H9 (cell line): ENCODE measurements at regions not wholly inside any gene's neighbourhood (a gene's known extent, or its start where the extent isn't known, plus 50 kb on each side); places are given as distances from the start of the nearest gene placed in this dataset.

Source experiments
- DNase-seq: peaks from one replicate; pipeline ENCODE4 v3.0.0-alpha.2; 2017
- H2AFZ ChIP-seq: one replicate; pipeline ENCODE4 v1.6.1; 2013; ENCODE audit warnings: mild to moderate bottlenecking, low read length, control low read depth, moderate library complexity
- H2AK5ac ChIP-seq: 2 replicates; pipeline ENCODE4 v1.6.1; 2013; ENCODE audit warnings: low read length, control low read depth, mixed read lengths; ENCODE audit not compliant: insufficient read length
- H2BK120ac ChIP-seq: one replicate; pipeline ENCODE4 v1.6.1; 2013; ENCODE audit warnings: low read depth, mild to moderate bottlenecking, low read length, control low read depth, inconsistent platforms; ENCODE audit not compliant: poor library complexity, severe bottlenecking
- H2BK12ac ChIP-seq: 2 replicates; pipeline ENCODE4 v1.6.1; 2013; ENCODE audit warnings: low read length, control low read depth, mixed read lengths, low read depth; ENCODE audit not compliant: insufficient read length
- H2BK15ac ChIP-seq: 2 replicates; pipeline ENCODE4 v1.6.1; 2013; ENCODE audit warnings: low read depth, low read length, control low read depth
- H2BK20ac ChIP-seq: one replicate; pipeline ENCODE4 v1.6.1; 2013; ENCODE audit warnings: low read depth, mild to moderate bottlenecking, low read length, control low read depth, inconsistent platforms; ENCODE audit not compliant: poor library complexity, severe bottlenecking
- H2BK5ac ChIP-seq: 2 replicates; pipeline ENCODE4 v1.6.1; 2013; ENCODE audit warnings: low read length, control low read depth, mixed read lengths; ENCODE audit not compliant: insufficient read length
- H3K14ac ChIP-seq: 2 replicates; pipeline ENCODE4 v1.6.1; 2013; ENCODE audit warnings: low read length, control low read depth; ENCODE audit not compliant: insufficient read depth
- H3K18ac ChIP-seq: 2 replicates; pipeline ENCODE4 v1.6.1; 2013; ENCODE audit warnings: low read depth, mild to moderate bottlenecking, mixed read lengths, low read length, control low read depth; ENCODE audit not compliant: insufficient read length
- H3K23ac ChIP-seq: 2 replicates; pipeline ENCODE4 v1.6.1; 2013; ENCODE audit warnings: low read length, control low read depth, mixed read lengths, low read depth; ENCODE audit not compliant: insufficient read length
- H3K23me2 ChIP-seq: 2 replicates; pipeline ENCODE4 v1.6.1; 2013; ENCODE audit warnings: low read depth, mild to moderate bottlenecking, mixed read lengths, low read length, control low read depth; ENCODE audit not compliant: insufficient read length, poor library complexity, severe bottlenecking
- H3K27ac ChIP-seq: 2 replicates; pipeline ENCODE4 v1.5.1; 2013; ENCODE audit warnings: low read length, control low read depth, mixed read lengths, low read depth; ENCODE audit not compliant: insufficient read length
- H3K27me3 ChIP-seq: 2 replicates; pipeline ENCODE4 v1.6.1; 2013; ENCODE audit warnings: low read length, control low read depth, inconsistent platforms; ENCODE audit not compliant: insufficient read depth
- H3K4ac ChIP-seq: 2 replicates; pipeline ENCODE4 v1.6.1; 2013; ENCODE audit warnings: low read depth, mild to moderate bottlenecking, control low read depth, inconsistent platforms, low read length, moderate library complexity
- H3K4me1 ChIP-seq: 2 replicates; pipeline ENCODE4 v1.6.1; 2013; ENCODE audit warnings: low read length, control low read depth, inconsistent platforms; ENCODE audit not compliant: insufficient read depth
- H3K4me2 ChIP-seq: 2 replicates; pipeline ENCODE4 v1.6.1; 2013; ENCODE audit warnings: low read length, control low read depth, mixed read lengths; ENCODE audit not compliant: insufficient read length, insufficient read depth
- H3K56ac ChIP-seq: 2 replicates; pipeline ENCODE4 v1.6.1; 2013; ENCODE audit warnings: low read depth, mild to moderate bottlenecking, mixed read lengths, low read length, control low read depth; ENCODE audit not compliant: insufficient read length
- H3K79me1 ChIP-seq: 2 replicates; pipeline ENCODE4 v1.6.1; 2013; ENCODE audit warnings: low read depth, mild to moderate bottlenecking, moderate library complexity, low read length, control low read depth, inconsistent platforms; ENCODE audit not compliant: insufficient read depth, poor library complexity, severe bottlenecking
- H3K79me2 ChIP-seq: 2 replicates; pipeline ENCODE4 v1.6.1; 2013; ENCODE audit warnings: low read length, control low read depth, inconsistent platforms; ENCODE audit not compliant: insufficient read depth
- H3K9ac ChIP-seq: 2 replicates; pipeline ENCODE4 v1.6.1; 2013; ENCODE audit warnings: low read length, control low read depth, mixed read lengths; ENCODE audit not compliant: insufficient read length; ENCODE audit errors: extremely low read depth
- H3K9me3 ChIP-seq: one replicate; pipeline ENCODE4 v1.6.1; 2013; ENCODE audit warnings: low read depth, low read length, inconsistent platforms; ENCODE audit not compliant: control insufficient read depth
- H3T11ph ChIP-seq: one replicate; pipeline ENCODE4 v1.6.1; 2013; ENCODE audit warnings: mild to moderate bottlenecking, low read length, control low read depth, inconsistent platforms
- H4K20me1 ChIP-seq: one replicate; pipeline ENCODE4 v1.6.1; 2013; ENCODE audit not compliant: control insufficient read depth, insufficient read length, insufficient read depth
- H4K5ac ChIP-seq: 2 replicates; pipeline ENCODE4 v1.6.1; 2013; ENCODE audit warnings: low read depth, mild to moderate bottlenecking, mixed read lengths, low read length, control low read depth; ENCODE audit not compliant: insufficient read length
- H4K8ac ChIP-seq: replicated peaks from 2 replicates; pipeline ENCODE4 v1.6.1; 2013; ENCODE audit warnings: low read length, control low read depth, mixed read lengths, low read depth; ENCODE audit not compliant: insufficient read length
- H4K91ac ChIP-seq: 2 replicates; pipeline ENCODE4 v1.6.1; 2013; ENCODE audit warnings: low read depth, mild to moderate bottlenecking, moderate library complexity, mixed read lengths, low read length, control low read depth; ENCODE audit not compliant: insufficient read length
- H3K27ac Mint-ChIP-seq, 3 experiments: 2 replicates in 2 of 3; 3 replicates in 1 of 3; pipeline ENCODE4 v1.8.0; 2020 to 2021; ENCODE audit warnings: mixed read lengths in 3 of 3, mild to moderate bottlenecking in 1 of 3, moderate library complexity in 1 of 3
- H3K27me3 Mint-ChIP-seq: 2 replicates; pipeline ENCODE4 v1.8.0; 2021; ENCODE audit warnings: low read depth, mild to moderate bottlenecking, moderate library complexity, mixed read lengths
- H3K36me3 Mint-ChIP-seq, 3 experiments: 2 replicates in 2 of 3; 3 replicates in 1 of 3; pipeline ENCODE4 v1.8.0; 2020 to 2021; ENCODE audit warnings: low read depth in 3 of 3, mixed read lengths in 3 of 3; ENCODE audit not compliant: insufficient read depth in 1 of 3
- H3K4me1 Mint-ChIP-seq, 2 experiments: 2 replicates each; pipeline ENCODE4 v1.8.0; 2020; ENCODE audit warnings: mixed read lengths in 2 of 2
- H3K4me3 Mint-ChIP-seq, 2 experiments: 2 replicates in 1 of 2; 3 replicates in 1 of 2; pipeline ENCODE4 v1.8.0; 2020 to 2021; ENCODE audit warnings: mild to moderate bottlenecking in 2 of 2, mixed read lengths in 2 of 2, moderate library complexity in 1 of 2
- H3K9me3 Mint-ChIP-seq, 2 experiments: 2 replicates in 1 of 2; 3 replicates in 1 of 2; pipeline ENCODE4 v1.8.0; 2020; ENCODE audit warnings: mild to moderate bottlenecking in 2 of 2, mixed read lengths in 2 of 2, moderate library complexity in 1 of 2
- CTCF ChIP-seq: fragments of 200-600 bp; sonication (generic); conservative IDR thresholded peaks from 3 replicates; pipeline ENCODE4 v1.8.0; 2021; ENCODE audit warnings: antibody characterized with exemption, mild to moderate bottlenecking
- WGBS: extraction: QIAGEN DNeasy Blood & Tissue Kit; methylation state at CpG from one replicate; pipeline ENCODE4 v1.1.7; 2013; ENCODE audit warnings: missing lambda C conversion rate, low lambda C conversion rate, mixed read lengths; ENCODE audit not compliant: insufficient read length; ENCODE audit errors: extremely low coverage; 5-methylcytosine and 5-hydroxymethylcytosine counted together

GRCh38 chr2:172344159-172344558, 83.2 kb upstream of the ITGA6 start:
- no peak overlapping the region for H2BK15ac ChIP-seq
- DNase-seq: no peak
- no peaks in the 10 kb centered on the region for H3K23me2 ChIP-seq
- no peaks in the 10 kb centered on the region for H3K27me3 ChIP-seq
- H3K27ac ChIP-seq: no peak overlapping the region
- TF ChIP-seq CTCF: no peak
- H3K4me2 ChIP-seq: no peak overlapping the region
- no peak overlapping the region for H3K27ac Mint-ChIP-seq
- no peak overlapping the region for H2AFZ ChIP-seq
- no peak overlapping the region for H3K9ac ChIP-seq
- H3K9me3 Mint-ChIP-seq: peaks cover 27 to 31% of the 10 kb centered on the region in 2 experiments
- no peak overlapping the region for H4K5ac ChIP-seq
- no peak overlapping the region for H2BK5ac ChIP-seq
- H3K27me3 Mint-ChIP-seq: peaks cover 13% of the 10 kb centered on the region
- H3K14ac ChIP-seq: no peak overlapping the region
- no peak overlapping the region for H4K8ac ChIP-seq
- no peak overlapping the region for H3K23ac ChIP-seq
- no peak overlapping the region for H2BK12ac ChIP-seq
- no peak overlapping the region for H3K4ac ChIP-seq
- H3K36me3 Mint-ChIP-seq: peaks cover 14 to 32% (median 15%) of the 10 kb centered on the region in 3 experiments
- H3T11ph ChIP-seq: no peak overlapping the region
- no CpG with 5 or more reads among the region's 2 CpGs for WGBS
- H3K79me2 ChIP-seq: no peaks in the 10 kb centered on the region
- H2BK20ac ChIP-seq: no peak overlapping the region
- no peaks in the 10 kb centered on the region for H4K20me1 ChIP-seq
- no peaks in the 10 kb centered on the region; the same call in 1 of the 2 replicates for H3K4me1 ChIP-seq
- no peak overlapping the region for H3K4me3 Mint-ChIP-seq
- H3K18ac ChIP-seq: no peak overlapping the region
- no peak overlapping the region for H2BK120ac ChIP-seq
- H3K4me1 Mint-ChIP-seq: peaks cover 14 to 31% of the 10 kb centered on the region in 2 experiments
- no peaks in the 10 kb centered on the region for H3K79me1 ChIP-seq
- H3K56ac ChIP-seq: no peak overlapping the region
- H3K9me3 ChIP-seq: no peaks in the 10 kb centered on the region
- H2AK5ac ChIP-seq: no peak overlapping the region
- no peak overlapping the region for H4K91ac ChIP-seq
